ENCODE measurements at regions not wholly inside any gene's neighbourhood (a gene's known extent, or its start where the extent isn't known, plus 50 kb on each side); places are given as distances from the start of the nearest gene placed in this dataset.

GRCh38 chrX:69277369-69277990 lies 112.2 kb upstream of the PJA1 start:
- no peak for DNase-seq

DNA sequence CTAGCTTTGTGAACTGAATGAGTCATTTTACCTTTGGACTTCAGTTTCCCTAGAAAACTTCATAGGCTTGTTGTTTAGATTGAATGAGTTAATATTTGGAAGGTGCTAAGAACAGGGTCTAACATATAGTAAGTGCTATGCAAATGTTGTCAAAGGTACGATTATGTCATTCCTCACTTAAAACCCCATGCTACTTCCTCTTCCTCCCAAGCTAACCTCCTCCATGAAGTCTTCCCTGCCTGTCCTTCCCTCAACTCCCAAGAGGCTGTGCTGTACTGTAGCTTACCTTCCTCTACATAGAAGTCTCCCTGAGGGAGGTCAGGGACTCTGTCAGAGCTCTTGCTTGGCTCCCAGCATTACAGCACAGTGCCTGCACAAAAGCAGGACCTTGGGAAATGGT lies 103.4 kb upstream of the PJA1 start:
- DNase-seq, result no peak

DNA sequence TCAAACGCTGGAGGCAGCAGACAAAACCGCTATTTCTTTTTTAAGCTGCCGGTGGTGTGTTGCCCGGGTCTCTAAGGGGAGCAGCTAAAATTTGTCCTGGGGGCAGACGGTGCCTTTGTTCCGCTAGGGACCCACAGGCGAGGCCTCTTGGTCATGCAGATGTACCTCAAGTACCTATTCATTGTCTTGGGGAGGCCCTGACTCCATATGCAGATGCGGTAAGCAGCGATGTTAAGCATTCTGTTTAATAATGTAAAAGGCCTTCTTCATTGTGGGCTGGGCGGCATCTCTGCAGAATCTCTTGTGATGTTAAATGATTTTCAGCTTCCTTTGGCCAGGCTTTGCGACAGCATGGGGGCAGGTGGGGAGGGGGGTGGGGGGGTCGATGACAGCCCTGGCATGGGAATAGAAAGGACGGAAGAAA lies 98.9 kb upstream of the PJA1 start:
- DNase-seq, result no peak

DNA sequence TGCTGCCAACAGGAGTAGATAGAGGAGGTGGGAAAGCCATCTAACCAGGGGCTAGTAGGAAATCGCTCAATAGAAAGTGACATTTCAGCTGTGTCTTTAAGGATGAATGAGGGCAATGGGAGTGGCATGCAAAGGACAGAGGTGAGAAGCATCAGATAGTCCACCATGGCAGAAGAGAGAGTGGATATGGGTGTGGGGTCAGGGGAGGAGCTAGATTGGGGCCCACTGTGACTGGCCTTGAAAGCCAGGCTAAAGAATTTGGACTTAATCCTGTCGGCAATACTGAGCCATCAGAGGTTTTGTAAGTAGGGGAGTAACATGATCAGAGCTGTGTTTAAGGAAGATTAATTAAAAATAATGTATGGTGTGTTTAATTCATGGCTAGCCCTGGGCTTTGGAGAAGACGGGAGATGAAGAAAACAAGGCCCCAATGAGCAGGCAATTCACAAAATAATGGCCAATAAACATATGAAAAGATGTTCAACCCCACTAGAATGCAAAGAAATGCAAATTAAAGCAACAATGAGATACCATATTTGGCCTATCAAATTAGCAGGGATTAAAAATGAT lies 98.1 kb upstream of the PJA1 start:
- no peak for DNase-seq

- DNase-seq, result peak; percentile 18
These were observed 97.0 kb upstream of the PJA1 start for GRCh38 chrX:69262036-69262936.

GRCh38 chrX:69260169-69260568 lies 94.9 kb upstream of the PJA1 start:
- DNase-seq, result no peak

GRCh38 chrX:69258893-69259292 lies 93.6 kb upstream of the PJA1 start:
- DNase-seq, result no peak

DNA sequence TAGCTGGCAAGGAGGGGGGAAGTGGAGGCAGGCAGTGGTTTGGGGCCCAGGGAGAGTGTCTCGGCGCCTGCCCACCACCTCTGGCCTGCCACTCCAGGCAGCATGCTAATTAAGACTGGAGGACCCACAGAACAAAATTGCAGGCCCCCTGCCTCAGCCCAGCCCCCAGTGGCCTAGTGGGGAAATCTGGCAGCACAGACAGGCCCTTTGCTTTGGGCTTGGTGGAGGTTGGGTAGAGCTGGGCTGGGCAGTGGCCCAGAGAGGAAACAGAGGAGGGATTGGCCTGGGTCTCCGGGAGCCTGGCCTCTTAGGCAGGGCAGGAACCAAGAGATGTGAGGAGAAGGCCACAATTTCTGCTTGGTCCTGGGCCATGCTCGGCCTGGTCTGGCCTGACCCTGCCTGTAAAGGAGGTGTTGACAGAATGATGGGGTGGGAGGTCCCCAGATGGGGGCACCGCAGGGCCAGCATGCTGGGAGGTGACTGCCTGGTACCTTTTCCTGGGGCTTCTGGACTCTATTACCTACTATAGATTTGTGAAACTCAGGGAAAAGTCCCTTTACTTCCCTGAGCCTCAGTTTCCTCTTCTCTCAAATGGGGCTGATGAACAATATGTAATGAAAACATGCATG lies 92.4 kb upstream of the PJA1 start:
- DNase-seq, result no peak

DNA sequence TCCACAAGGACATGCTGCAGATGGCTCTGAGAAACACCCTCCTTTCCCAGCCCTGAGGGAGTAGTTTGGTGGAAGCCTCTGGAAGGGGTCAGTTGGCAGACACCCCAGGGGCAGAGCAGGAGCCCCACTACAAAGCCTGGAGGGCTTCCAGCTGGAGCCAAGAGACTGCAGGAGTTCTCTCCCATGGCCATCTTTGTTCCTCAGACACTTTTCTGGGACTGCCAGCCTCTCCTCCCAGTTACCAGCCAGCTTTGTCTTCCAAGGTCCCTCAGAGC lies 91.0 kb upstream of the PJA1 start:
- no peak for DNase-seq

GRCh38 chrX:69255441-69256290 lies 90.4 kb upstream of the PJA1 start:
- DNase-seq, result no peak

DNA sequence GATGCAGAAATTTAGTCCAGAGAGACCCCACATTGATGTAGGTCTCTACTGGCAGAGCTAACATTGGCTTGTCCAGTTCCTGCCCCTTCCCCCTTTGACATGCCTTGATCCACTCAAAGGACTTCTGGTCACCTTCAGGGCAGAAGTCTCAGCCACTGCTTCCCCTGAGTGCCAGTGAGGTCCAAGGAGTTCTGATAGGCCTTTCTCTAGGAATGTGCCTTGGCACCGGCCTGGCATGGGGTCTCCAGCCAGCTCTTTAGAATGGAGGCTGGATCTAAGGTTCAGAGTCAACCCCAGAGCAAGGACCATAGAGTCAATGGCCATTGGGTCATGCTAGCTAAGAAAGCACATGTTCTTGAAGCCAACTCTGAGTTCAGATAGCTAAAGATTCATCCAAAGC lies 88.6 kb upstream of the PJA1 start:
- no peak for DNase-seq

GRCh38 chrX:69243276-69243675 lies 78.0 kb upstream of the PJA1 start:
- no peak for DNase-seq

DNA sequence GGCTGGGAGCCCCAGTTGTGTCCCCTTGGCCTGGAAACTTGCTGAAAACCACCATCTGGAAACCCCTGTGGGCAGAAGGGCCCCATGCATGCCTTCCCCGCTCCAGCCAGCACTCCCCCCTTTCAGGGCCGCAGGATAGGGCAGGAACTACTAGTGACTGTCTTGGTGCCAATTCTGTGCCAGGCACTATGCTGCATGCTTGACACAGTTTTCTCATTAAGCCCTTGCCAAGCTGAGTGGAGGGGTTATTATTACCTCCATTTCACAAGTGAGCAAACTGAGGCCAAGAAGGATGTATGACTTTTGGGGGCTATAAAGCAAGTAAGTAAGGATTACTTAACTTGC lies 73.6 kb upstream of the PJA1 start:
- no peak for DNase-seq

DNA sequence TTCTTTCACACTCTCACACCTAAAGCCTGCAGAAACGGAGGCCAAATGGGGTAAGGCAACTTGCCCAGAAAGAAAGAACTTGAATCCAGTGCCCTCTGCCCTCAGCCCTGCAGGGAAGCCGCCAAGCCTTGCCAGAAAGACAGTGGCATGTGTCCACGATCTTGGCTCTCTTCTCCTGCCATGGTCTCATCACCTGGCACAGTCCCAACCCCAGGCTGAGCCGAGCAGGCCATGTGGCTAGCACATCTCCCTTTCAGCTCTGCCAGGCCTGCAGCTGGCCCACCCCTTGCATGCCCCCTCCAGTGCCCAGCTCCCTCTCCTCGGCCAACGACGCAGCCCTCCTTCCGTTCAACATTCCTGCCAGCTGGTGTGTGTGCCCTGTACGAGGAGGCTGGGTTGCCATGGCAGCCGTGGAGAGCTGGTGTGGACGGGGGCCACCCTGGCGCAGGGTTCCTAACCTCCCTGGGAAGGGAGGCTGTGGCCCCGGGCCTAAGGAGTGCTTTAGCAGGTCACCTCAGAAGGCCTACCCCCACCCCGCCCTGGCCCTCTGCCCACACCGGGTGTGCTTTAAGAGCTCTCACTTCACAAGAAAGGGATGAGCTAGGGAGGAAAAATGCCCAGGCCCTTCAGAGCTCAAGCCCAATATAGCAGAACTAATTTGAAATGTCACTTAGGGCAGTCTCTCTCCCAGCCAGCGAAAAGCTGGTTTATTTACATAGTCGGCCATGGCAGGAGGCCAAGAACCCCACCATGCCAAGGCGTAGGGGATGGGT lies 73.0 kb upstream of the PJA1 start:
- DNase-seq, result peak; percentile 18

GRCh38 chrX:69237236-69237635 lies 72.0 kb upstream of the PJA1 start:
- DNase-seq, result no peak

DNA sequence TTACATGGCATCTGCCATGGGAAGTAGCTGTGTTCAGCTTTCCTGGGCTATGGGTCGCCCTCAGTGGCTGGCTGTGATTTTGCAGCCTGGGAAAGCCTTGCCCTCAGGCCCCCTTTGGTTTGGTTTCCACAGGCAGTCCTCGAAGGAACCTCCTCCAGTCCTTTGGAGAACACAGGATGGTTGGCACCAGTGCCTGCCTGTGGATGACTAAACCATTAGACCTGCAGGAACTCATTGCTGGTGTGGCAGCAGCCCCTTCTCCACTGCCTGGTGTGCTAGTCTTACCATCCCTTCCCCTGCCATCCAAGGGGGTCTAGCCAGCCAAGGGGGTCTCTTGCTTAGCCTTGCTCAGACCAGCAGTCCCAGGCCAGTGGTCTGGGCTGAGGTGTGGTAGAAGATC lies 71.4 kb upstream of the PJA1 start:
- no peak for DNase-seq

DNA sequence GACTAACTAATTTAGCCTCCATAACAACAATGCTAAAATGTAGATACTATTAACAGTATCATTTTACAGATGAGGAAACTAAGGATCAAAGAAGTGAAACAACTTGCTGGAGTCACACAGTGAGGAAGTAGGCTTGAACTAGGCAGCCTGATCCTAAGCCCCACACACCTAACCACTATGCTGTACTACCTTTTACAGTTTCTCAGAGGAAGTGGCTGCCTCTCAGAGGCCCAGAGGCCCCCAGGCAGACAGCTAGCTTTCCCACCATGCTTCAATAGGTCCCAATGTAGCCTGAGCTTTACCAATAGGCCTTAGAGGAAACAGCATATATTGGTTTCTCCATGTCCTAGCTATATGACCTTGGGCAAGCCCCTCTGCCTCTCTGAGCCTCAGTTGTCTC lies 69.4 kb upstream of the PJA1 start:
- DNase-seq, result no peak

DNA sequence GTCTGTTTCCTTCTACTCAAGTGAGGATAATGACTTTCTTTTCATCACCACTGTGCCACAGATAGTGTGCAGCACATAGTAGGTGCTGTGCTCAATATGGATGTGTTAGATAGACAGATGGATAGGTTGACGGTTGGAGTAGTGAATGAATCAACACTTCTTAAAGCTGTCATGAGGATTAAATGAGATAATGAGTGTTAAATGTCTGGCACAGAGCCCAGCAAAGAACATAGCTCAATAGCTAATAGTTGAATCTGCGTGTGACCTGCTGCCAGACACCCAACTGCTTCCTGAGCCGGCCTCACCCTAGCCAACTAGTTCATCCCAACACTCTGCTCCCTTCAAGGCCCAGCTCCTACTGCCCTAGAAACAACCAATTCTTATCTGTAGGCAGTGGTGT lies 67.7 kb upstream of the PJA1 start:
- peak; percentile 31 for DNase-seq

- DNase-seq, result peak; percentile 32
These were observed 66.7 kb upstream of the PJA1 start for GRCh38 chrX:69231903-69232302.

DNA sequence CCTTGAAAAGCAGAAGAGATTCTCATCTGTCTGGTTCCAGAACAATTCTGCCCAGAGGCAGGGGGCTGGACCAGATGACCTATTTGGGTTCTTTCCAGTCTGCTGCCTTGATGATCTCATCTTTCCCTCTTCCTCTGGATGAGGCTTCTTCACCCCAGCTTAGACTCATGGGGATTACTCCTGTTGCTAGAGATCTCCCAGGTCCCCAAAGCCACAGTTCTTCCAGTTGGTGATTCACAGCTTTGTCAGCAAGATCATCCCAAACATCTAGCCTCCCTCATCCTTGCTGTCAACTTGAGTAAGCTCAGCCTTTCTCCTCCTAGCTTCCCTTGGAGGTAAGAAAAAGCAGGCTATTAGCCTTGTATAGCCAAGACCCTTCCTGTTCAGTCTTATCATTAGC lies 64.2 kb upstream of the PJA1 start:
- DNase-seq, result peak; percentile 90

DNA sequence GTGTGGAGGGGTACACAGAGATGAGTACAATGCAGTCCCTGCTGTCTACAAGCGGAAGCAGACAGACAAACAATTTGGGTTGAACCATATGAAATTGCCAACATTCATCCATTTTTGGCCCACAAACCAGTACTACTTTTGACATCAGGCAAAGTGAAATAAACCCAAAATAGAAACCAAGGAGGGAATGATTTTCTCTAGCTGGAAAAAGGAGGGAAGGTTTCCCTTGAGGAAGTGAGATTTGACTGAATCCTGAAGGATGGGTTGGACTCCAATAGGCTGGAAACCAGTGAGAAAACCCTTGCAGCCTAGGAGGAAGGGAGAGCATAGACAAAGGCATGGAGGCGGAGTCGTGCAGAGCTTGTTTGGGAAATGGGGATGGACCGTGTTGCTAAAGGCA lies 63.5 kb upstream of the PJA1 start:
- DNase-seq, result no peak

Data from fibroblast of skin of scalp (primary cell).